ENCODE measurements at regions not wholly inside any gene's neighbourhood (a gene's known extent, or its start where the extent isn't known, plus 50 kb on each side); places are given as distances from the start of the nearest gene placed in this dataset.
"Not testable (repeated sequence)": the region's sequence is repeated elsewhere in the genome, so short reads cannot be mapped to it uniquely, and the experiment has no call there.

GRCh38 chr10:62482581-62482980, 108.4 kb downstream of the ZNF365 start:
- DNase-seq (ENCODE audit: low spot score), result no peak
- no peak for TF ChIP-seq CTCF (IDR thresholded peaks at IDR 0.05; ENCODE audit: borderline replicate concordance, control extremely low read depth, extremely low read depth, insufficient read depth, missing control alignments)
- in situ Hi-C loops (cut with MboI; ENCODE audit: low sequenced_read_pairs, unreplicated experiment), result no loop called here

GRCh38 chr10:62491597-62491996, 117.4 kb downstream of the ZNF365 start:
- in situ Hi-C loops (cut with MboI; ENCODE audit: low sequenced_read_pairs, unreplicated experiment), result no loop called here
- no peak for TF ChIP-seq CTCF (IDR thresholded peaks at IDR 0.05; ENCODE audit: borderline replicate concordance, control extremely low read depth, extremely low read depth, insufficient read depth, missing control alignments)
- DNase-seq (ENCODE audit: low spot score), result no peak

- DNase-seq (ENCODE audit: low spot score), result peak; percentile 39
- TF ChIP-seq CTCF (IDR thresholded peaks at IDR 0.05; ENCODE audit: borderline replicate concordance, control extremely low read depth, extremely low read depth, insufficient read depth, missing control alignments), result peak; percentile 65
Observed at GRCh38 chr10:62492012-62492869, 118.1 kb downstream of the ZNF365 start.

GRCh38 chr10:62492870-62493180, 118.7 kb downstream of the ZNF365 start:
- DNase-seq (ENCODE audit: low spot score), result no peak
- in situ Hi-C loops (cut with MboI; ENCODE audit: low sequenced_read_pairs, unreplicated experiment), result no loop called here

More at GRCh38 chr10:62492012-62492869, 118.1 kb downstream of the ZNF365 start:
- in situ Hi-C loops (cut with MboI; ENCODE audit: low sequenced_read_pairs, unreplicated experiment), result no loop called here

GRCh38 chr10:62496925-62497324, 122.8 kb downstream of the ZNF365 start:
- in situ Hi-C loops (cut with MboI; ENCODE audit: low sequenced_read_pairs, unreplicated experiment), result no loop called here
- TF ChIP-seq CTCF (IDR thresholded peaks at IDR 0.05; ENCODE audit: borderline replicate concordance, control extremely low read depth, extremely low read depth, insufficient read depth, missing control alignments), result no peak
- DNase-seq (ENCODE audit: low spot score), result no peak

More at GRCh38 chr10:62492870-62493180, 118.7 kb downstream of the ZNF365 start:
- TF ChIP-seq CTCF (IDR thresholded peaks at IDR 0.05; ENCODE audit: borderline replicate concordance, control extremely low read depth, extremely low read depth, insufficient read depth, missing control alignments), result no peak

GRCh38 chr10:62498271-62498670, 124.1 kb downstream of the ZNF365 start:
- in situ Hi-C loops (cut with MboI; ENCODE audit: low sequenced_read_pairs, unreplicated experiment), result no loop called here

GRCh38 chr10:62500116-62500515, 125.9 kb downstream of the ZNF365 start:
- DNase-seq (ENCODE audit: low spot score); in situ Hi-C loops (cut with MboI; ENCODE audit: low sequenced_read_pairs, unreplicated experiment): not testable (repeated sequence)

More at GRCh38 chr10:62498271-62498670, 124.1 kb downstream of the ZNF365 start:
- DNase-seq (ENCODE audit: low spot score), result no peak
- TF ChIP-seq CTCF (IDR thresholded peaks at IDR 0.05; ENCODE audit: borderline replicate concordance, control extremely low read depth, extremely low read depth, insufficient read depth, missing control alignments), result no peak
